ENCODE measurements at regions not wholly inside any gene's neighbourhood (a gene's known extent, or its start where the extent isn't known, plus 50 kb on each side); places are given as distances from the start of the nearest gene placed in this dataset.

DNA sequence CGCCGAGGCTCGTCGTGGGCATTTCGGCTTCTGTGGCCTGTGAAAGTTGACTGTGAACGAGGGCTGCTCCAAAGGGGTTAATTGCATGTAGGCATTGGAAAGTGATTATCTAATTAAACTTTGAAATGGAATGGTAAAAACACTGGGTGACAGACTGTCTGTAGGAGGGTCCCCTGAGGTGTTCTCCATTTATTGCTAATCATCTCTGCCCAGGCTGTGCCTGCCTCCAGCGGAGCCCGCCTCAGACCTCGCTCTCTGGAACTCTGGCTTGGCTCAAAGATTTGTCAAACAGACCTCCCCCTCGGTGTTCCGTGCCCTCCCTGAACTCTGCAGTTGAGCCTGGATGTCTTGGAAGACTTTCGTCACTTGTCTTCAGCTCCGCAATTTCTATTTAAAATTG, 50.2 kb upstream of the VRK1 start:
- ChIA-PET CTCF (no interaction called here), POLR2A (no interaction called here)
- Mint-ChIP-seq H3K9me3 (no peaks in the 10 kb centered on the region), H3K4me1 (peaks cover 4% of the 10 kb centered on the region), H3K27me3 (peaks cover 40% of the 10 kb centered on the region), H3K27ac (no peak overlapping the region), H3K4me3 (no peak overlapping the region), H3K36me3 (ENCODE audit: low read depth) (no peaks in the 10 kb centered on the region)
- DNase-seq, result no peak
